ENCODE measurements at regions not wholly inside any gene's neighbourhood (a gene's known extent, or its start where the extent isn't known, plus 50 kb on each side); places are given as distances from the start of the nearest gene placed in this dataset.
"Not testable (repeated sequence)": the region's sequence is repeated elsewhere in the genome, so short reads cannot be mapped to it uniquely, and the experiment has no call there.

DNA sequence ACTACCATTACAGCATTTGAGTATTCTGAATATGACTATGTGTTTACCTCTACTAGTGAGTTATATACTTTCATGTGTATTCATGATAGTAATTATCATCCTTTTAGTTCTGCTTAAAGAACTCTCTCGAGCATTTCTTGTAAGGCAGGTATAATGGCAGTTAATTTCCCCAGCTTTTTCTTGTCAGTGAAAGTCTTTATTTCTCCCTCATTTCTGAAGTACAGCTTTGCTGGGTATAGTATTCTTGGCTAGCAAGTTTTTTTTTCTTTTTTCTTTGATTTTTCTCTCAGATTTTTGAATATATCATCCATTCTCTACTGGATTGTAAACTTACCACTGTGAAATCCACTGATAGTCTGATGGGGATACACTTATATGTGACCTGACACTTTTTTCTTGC lies 165.9 kb upstream of the ARHGAP5 start:
- Mint-ChIP-seq H3K9me3 (peaks cover 9% of the 10 kb centered on the region), H3K4me1 (ENCODE audit: low read depth) (no peaks in the 10 kb centered on the region), H3K4me3 (no peak overlapping the region), H3K36me3 (ENCODE audit: low read depth) (no peaks in the 10 kb centered on the region), H3K27me3 (ENCODE audit: insufficient read depth) (no peaks in the 10 kb centered on the region), H3K27ac (no peak overlapping the region)
- intact Hi-C loops (cut with micrococcal nuclease) = no loop called here
- DNase-seq (ENCODE audit: low spot score) = no peak

DNA sequence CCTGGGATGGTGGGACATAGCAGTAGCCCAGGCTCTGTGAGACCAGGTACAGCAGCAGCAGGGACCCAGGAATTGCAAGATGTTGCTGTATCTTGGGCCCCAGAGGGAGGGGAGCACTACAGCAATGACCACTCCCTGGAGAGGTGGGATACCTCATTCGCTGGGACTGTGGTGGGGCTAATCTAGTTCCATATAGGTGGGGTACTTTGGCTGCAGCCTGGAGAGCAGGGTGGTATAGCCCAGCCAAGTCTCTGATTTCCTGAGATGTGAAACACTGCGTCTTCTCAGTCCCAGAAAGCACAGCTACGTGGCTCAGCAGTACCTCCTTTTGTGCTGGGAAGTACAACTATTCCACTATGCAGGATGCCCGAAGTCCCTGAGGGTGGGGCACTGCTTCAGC lies 163.7 kb upstream of the ARHGAP5 start:
- DNase-seq (ENCODE audit: low spot score) = no peak
- H3K4me3 Mint-ChIP-seq = no peak overlapping the region
- H3K9me3 Mint-ChIP-seq = peaks cover 9% of the 10 kb centered on the region
- no peaks in the 10 kb centered on the region for H3K27me3 Mint-ChIP-seq (ENCODE audit: insufficient read depth)
- no peaks in the 10 kb centered on the region for H3K4me1 Mint-ChIP-seq (ENCODE audit: low read depth)
- no peak overlapping the region for H3K27ac Mint-ChIP-seq
- no peaks in the 10 kb centered on the region for H3K36me3 Mint-ChIP-seq (ENCODE audit: low read depth)
- intact Hi-C loops (cut with micrococcal nuclease) = no loop called here

DNA sequence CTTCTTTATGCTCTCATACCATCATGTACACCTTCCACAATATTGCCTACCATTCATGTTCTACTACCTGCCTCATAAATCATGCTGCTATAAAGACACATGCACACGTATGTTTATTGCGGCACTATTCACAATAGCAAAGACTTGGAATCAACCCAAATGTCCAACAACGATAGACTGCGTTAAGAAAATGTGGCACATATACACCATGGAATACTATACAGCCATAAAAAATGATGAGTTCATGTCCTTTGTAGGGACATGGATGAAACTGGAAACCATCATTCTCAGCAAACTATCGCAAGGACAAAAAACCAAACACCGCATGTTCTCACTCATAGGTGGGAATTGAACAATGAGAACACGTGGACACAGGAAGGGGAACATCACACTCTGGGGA lies 158.8 kb upstream of the ARHGAP5 start:
- H3K27me3 Mint-ChIP-seq (ENCODE audit: insufficient read depth); H3K4me3 Mint-ChIP-seq; intact Hi-C loops (cut with micrococcal nuclease); H3K9me3 Mint-ChIP-seq; H3K36me3 Mint-ChIP-seq (ENCODE audit: low read depth); DNase-seq (ENCODE audit: low spot score); H3K27ac Mint-ChIP-seq; H3K4me1 Mint-ChIP-seq (ENCODE audit: low read depth): not testable (repeated sequence)

DNA sequence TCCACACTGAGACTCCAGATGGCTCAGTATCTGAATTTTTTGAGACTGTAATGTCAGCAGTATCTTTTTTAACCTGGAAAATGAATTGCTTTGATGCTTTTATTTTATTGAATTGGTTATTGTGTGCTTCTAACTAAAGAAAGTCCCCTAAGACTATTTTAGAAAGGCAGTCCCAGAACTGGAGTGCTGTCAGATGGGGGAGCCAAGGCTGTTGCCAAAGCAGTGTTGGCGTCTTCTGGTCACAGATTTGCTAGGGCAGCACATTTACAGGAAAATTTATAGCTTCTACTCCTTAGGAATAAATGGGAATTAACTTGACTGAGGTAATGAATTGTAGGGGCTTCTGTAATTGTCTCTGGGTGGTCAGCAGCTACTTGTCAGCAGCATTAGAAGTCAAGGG lies 157.1 kb upstream of the ARHGAP5 start:
- intact Hi-C loops (cut with micrococcal nuclease) = no loop called here
- Mint-ChIP-seq H3K9me3 (no peaks in the 10 kb centered on the region), H3K36me3 (ENCODE audit: low read depth) (no peaks in the 10 kb centered on the region), H3K4me3 (no peak overlapping the region), H3K27me3 (ENCODE audit: insufficient read depth) (peaks cover 4% of the 10 kb centered on the region), H3K4me1 (ENCODE audit: low read depth) (no peaks in the 10 kb centered on the region), H3K27ac (no peak overlapping the region)
- no peak for DNase-seq (ENCODE audit: low spot score)

DNA sequence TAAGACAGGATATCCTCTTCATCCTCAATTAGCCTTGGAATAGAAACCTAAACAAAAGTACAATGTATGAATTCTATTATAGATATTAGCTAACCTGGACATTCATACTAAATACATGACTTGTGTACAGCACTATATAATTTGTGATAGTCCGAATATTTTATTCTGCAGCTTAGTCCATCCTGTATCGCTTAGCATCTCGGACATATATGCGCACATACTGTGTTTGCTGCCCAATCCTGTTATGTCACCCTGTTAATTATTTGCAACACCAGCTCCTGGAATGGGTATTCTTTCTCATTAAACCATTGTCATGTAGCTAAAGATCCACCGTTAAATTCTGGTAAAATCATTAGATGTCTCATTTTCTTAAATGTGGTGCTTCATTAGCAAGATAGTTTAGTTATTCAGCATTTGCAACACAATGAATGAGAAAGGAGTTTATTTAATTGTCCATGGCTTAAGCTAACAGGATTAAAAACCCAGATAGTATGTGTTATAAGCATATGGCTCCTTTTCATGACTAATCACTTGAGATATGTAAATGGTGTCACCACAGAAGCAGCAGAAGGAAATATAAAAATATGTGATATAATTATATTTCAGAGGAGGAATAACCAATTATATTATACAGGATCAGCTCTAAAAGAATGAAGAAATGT lies 156.0 kb upstream of the ARHGAP5 start:
- no peaks in the 10 kb centered on the region for H3K9me3 Mint-ChIP-seq
- H3K36me3 Mint-ChIP-seq (ENCODE audit: low read depth) = no peaks in the 10 kb centered on the region
- peaks cover 4% of the 10 kb centered on the region for H3K27me3 Mint-ChIP-seq (ENCODE audit: insufficient read depth)
- intact Hi-C loops (cut with micrococcal nuclease) = no loop called here
- no peak overlapping the region for H3K27ac Mint-ChIP-seq
- no peak for DNase-seq (ENCODE audit: low spot score)
- H3K4me3 Mint-ChIP-seq = no peak overlapping the region
- no peaks in the 10 kb centered on the region for H3K4me1 Mint-ChIP-seq (ENCODE audit: low read depth)

DNA sequence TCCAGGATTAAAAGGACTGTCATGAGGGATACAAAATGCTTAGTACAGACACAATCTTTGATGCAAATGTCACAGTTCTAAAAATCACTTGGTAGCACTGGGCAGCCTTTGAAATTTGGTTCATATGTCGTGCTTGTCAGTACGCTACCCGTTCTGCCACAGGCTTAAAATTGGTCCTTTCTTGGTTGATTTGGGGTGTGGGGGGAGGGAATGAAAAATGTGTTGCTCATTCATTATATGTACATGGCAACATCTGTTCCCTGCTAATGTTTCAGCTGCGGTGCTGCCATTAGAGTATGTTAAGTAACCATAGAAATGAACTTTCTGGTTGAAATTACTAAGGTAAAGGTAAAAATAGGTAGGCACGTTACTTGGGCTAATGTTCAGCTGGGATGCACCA lies 155.4 kb upstream of the ARHGAP5 start:
- H3K27ac Mint-ChIP-seq = no peak overlapping the region
- DNase-seq (ENCODE audit: low spot score) = no peak
- no peaks in the 10 kb centered on the region for H3K4me1 Mint-ChIP-seq (ENCODE audit: low read depth)
- intact Hi-C loops (cut with micrococcal nuclease) = no loop called here
- peaks cover 4% of the 10 kb centered on the region for H3K27me3 Mint-ChIP-seq (ENCODE audit: insufficient read depth)
- H3K36me3 Mint-ChIP-seq (ENCODE audit: low read depth) = no peaks in the 10 kb centered on the region
- no peaks in the 10 kb centered on the region for H3K9me3 Mint-ChIP-seq
- H3K4me3 Mint-ChIP-seq = no peak overlapping the region

DNA sequence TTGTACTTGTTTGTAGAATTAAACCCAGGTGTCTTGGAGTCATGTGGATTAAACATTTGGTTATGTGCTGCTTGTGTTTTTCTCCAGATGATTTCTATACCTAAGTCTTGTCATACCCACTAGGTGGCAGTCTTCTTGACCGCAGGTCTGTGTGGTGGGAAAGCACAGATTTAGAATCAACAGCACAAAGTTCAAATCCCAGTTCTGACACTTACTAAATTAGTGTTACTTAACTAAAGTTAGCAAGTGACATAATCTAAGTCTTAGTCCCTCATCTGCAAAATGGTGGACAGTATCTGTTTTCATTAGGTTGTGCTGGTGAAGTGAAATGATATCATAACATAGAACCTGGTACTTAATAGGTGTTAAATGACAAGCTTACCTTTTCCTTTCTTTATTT lies 151.0 kb upstream of the ARHGAP5 start:
- H3K9me3 Mint-ChIP-seq = no peaks in the 10 kb centered on the region
- H3K27me3 Mint-ChIP-seq (ENCODE audit: insufficient read depth) = peaks cover 2% of the 10 kb centered on the region
- peaks cover 10% of the 10 kb centered on the region for H3K4me1 Mint-ChIP-seq (ENCODE audit: low read depth)
- DNase-seq (ENCODE audit: low spot score) = no peak
- H3K36me3 Mint-ChIP-seq (ENCODE audit: low read depth) = no peaks in the 10 kb centered on the region
- intact Hi-C loops (cut with micrococcal nuclease) = loop anchor here (1.0 to 2.0 kb wide), 4 partner anchors 147 to 543 kb away; partner anchors contain the start of genes RNU6-7 and RNU6-8
- no peak overlapping the region for H3K27ac Mint-ChIP-seq
- H3K4me3 Mint-ChIP-seq = no peak overlapping the region

DNA sequence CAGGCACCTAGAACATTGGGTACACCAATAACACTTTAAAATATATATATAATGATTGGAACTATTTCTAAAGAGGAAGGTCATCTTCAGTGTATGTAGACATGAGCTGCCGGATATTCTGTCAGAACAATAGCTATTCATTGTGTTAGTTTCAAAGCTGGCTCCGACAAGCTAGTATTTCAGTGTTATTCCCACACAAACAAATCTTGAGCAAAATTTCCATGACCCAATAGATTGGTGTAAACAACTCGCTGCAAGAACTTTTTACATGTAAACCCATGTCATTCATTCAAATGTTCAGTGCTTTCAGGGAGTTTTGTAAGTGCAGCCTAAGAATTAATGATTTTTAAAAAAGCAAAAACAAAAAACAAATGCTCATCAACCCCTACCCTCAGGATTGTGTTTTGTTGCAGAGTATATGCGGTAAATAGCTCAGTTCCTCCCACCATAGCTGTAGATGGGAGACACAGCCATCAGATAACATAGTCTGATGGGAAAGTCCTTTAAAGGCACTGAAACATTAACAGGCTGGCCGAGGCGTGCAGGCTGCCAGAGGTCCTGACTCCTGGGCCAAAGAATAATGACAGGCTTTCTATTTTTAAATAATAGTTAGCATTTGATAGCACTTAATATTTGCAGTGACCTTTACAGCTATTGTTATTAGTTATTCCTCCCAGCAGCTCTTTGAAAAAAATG lies 150.3 kb upstream of the ARHGAP5 start:
- no peak for DNase-seq (ENCODE audit: low spot score)
- Mint-ChIP-seq H3K27ac (no peak overlapping the region), H3K9me3 (no peaks in the 10 kb centered on the region), H3K36me3 (ENCODE audit: low read depth) (no peaks in the 10 kb centered on the region), H3K4me1 (ENCODE audit: low read depth) (peaks cover 10% of the 10 kb centered on the region), H3K27me3 (ENCODE audit: insufficient read depth) (peaks cover 2% of the 10 kb centered on the region), H3K4me3 (no peak overlapping the region)
- intact Hi-C loops (cut with micrococcal nuclease) = loop anchor here (1.0 to 2.0 kb wide), 5 partner anchors 11 to 543 kb away; partner anchors contain the start of genes RNU6-7 and RNU6-8

DNA sequence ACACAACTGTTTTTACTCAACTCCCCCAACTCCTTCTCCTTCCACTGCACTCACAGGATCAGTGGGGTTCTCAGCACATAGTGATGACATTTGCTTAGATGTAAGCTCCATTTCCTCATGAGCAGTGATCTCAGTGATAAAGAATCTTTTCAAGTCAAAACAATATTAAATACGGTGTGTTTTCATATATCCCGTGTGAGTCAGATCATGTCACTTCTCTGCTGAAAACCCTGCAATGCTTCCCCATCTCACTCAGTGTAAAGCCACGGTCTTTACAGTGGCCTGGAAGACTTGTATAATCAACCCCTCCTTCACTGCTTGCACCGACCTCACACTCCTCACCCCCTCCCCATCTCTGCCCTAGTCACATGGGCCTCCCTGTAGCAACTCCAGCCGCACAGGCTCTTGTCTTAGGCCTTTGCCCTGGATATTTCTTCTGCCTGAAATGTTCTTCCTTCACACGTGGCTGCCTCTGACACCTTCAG lies 149.7 kb upstream of the ARHGAP5 start:
- H3K4me1 Mint-ChIP-seq (ENCODE audit: low read depth) = peaks cover 10% of the 10 kb centered on the region
- no peaks in the 10 kb centered on the region for H3K36me3 Mint-ChIP-seq (ENCODE audit: low read depth)
- H3K27ac Mint-ChIP-seq = peak overlapping the region; percentile 14
- DNase-seq (ENCODE audit: low spot score) = no peak
- intact Hi-C loops (cut with micrococcal nuclease) = loop anchor here (1.0 to 2.0 kb wide), 3 partner anchors 10 to 275 kb away; partner anchors contain the start of genes RNU6-7 and RNU6-8
- no peaks in the 10 kb centered on the region for H3K9me3 Mint-ChIP-seq
- peaks cover 2% of the 10 kb centered on the region for H3K27me3 Mint-ChIP-seq (ENCODE audit: insufficient read depth)
- H3K4me3 Mint-ChIP-seq = no peak overlapping the region

DNA sequence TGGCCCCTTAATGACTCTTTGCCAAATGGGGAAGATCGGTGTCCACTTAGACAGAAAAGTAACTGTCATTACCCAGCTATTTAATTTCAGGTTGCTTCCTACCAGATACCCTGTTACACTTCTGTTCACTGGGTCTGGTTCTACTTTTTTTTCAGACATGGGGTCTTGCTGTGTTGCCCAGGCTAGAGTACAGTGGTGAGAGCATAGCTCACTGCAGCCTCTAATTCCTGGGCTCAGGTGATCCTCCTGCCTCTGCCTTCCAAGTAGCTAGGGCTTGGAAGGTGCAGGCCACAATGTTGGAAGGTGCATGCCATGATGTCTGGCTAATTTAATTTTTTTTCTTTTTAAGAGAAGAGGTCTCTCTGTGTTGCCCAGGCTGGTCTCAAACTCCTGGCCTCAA lies 147.0 kb upstream of the ARHGAP5 start:
- H3K4me1 Mint-ChIP-seq (ENCODE audit: low read depth) = peaks cover 10% of the 10 kb centered on the region
- DNase-seq (ENCODE audit: low spot score) = no peak
- H3K9me3 Mint-ChIP-seq = no peaks in the 10 kb centered on the region
- H3K27ac Mint-ChIP-seq = no peak overlapping the region
- H3K27me3 Mint-ChIP-seq (ENCODE audit: insufficient read depth) = peaks cover 2% of the 10 kb centered on the region
- H3K36me3 Mint-ChIP-seq (ENCODE audit: low read depth) = no peaks in the 10 kb centered on the region
- intact Hi-C loops (cut with micrococcal nuclease) = loop anchor here (10.0 kb wide), 1 partner anchor 475 kb away; the partner anchor contains the start of gene DTD2
- no peak overlapping the region for H3K4me3 Mint-ChIP-seq

DNA sequence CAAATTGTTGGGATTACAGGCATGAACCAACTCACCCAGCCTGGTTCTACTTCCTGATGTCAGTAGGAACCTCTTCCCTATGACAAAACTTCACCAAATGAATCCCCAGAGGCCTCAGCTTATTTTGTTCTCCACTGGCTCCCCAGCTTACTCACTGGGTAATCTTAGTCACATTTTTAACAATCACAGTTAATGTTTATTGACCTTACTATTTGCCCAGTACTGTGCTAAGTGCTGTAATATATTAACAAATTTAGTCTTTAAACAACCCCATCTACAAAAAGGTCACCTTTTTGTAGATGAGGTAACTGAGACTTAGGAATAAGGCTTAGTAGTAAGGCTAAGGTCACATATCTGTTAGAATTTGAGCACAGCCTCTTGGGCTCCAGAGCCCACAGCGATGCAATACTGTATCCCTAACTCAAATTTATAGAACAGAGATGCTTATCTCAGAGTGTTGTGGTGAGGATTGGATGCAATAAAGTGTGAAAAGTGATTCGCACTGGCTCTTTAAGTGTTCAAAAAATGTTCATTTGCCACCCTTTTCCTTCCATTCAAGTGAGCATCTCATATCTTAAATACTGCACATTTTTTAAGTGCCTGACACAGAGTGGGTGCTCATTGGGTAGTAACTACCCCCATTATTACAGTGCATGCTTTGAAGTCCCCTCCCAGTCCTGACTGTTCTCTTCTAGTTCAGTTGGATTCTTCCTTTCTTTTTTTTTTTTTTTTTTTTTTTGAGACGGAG lies 146.4 kb upstream of the ARHGAP5 start:
- Mint-ChIP-seq H3K4me3 (no peak overlapping the region), H3K9me3 (no peaks in the 10 kb centered on the region), H3K27ac (no peak overlapping the region), H3K27me3 (ENCODE audit: insufficient read depth) (peaks cover 2% of the 10 kb centered on the region), H3K4me1 (ENCODE audit: low read depth) (peaks cover 10% of the 10 kb centered on the region), H3K36me3 (ENCODE audit: low read depth) (no peaks in the 10 kb centered on the region)
- DNase-seq (ENCODE audit: low spot score) = no peak
- intact Hi-C loops (cut with micrococcal nuclease) = loop anchor here (10.0 kb wide), 1 partner anchor 476 kb away; the partner anchor contains the start of gene DTD2

DNA sequence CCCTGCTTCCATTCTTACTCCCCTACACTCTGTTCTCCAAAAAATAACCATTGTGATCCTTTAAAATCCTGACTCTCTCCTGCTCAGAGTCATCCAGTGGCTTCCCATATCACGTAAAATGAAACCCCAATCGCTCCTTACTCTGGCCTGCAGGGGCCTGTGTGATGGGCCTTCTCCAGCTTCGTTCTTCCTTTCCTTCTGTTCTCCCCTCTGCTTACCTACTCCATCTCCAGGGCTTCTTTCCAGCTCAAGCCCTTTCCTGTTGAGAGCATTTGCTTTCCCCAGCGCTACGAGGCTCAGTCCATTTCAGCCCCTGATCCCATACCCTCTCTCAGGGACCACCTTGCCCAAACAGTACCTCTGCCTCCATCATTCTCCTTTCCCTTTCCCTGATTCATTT lies 144.4 kb upstream of the ARHGAP5 start:
- DNase-seq (ENCODE audit: low spot score) = no peak
- H3K36me3 Mint-ChIP-seq (ENCODE audit: low read depth) = no peaks in the 10 kb centered on the region
- peaks cover 2% of the 10 kb centered on the region for H3K27me3 Mint-ChIP-seq (ENCODE audit: insufficient read depth)
- no peaks in the 10 kb centered on the region for H3K9me3 Mint-ChIP-seq
- intact Hi-C loops (cut with micrococcal nuclease) = loop anchor here (10.0 kb wide), 1 partner anchor 478 kb away; the partner anchor contains the start of gene DTD2
- no peak overlapping the region for H3K4me3 Mint-ChIP-seq
- H3K27ac Mint-ChIP-seq = no peak overlapping the region
- peaks cover 8% of the 10 kb centered on the region for H3K4me1 Mint-ChIP-seq (ENCODE audit: low read depth)

DNA sequence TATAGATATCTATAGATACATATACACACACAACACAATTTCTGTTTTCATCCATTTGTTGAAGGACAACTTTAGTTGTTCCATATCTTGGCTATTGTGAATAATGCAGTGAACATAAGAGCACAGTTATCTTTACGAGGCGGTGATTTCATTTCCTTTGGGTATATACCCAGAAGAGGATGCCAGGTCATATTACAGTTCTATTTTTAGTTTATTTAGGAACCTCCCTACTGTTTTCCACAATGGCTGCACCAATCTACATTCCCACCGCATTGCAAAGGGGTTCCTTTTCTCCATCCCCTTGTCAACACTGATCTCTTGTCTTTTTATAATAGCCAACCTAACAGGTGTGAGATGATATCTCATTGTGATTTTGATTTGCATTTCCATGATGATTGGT lies 143.4 kb upstream of the ARHGAP5 start:
- intact Hi-C loops (cut with micrococcal nuclease) = loop anchor here (2.0 to 10.0 kb wide), 2 partner anchors 321 to 479 kb away; partner anchors contain the start of gene DTD2
- H3K27ac Mint-ChIP-seq = no peak overlapping the region
- no peaks in the 10 kb centered on the region for H3K36me3 Mint-ChIP-seq (ENCODE audit: low read depth)
- peaks cover 2% of the 10 kb centered on the region for H3K27me3 Mint-ChIP-seq (ENCODE audit: insufficient read depth)
- no peaks in the 10 kb centered on the region for H3K9me3 Mint-ChIP-seq
- no peak for DNase-seq (ENCODE audit: low spot score)
- no peak overlapping the region for H3K4me3 Mint-ChIP-seq
- H3K4me1 Mint-ChIP-seq (ENCODE audit: low read depth) = peaks cover 10% of the 10 kb centered on the region
